Erythroblast (primary cell): ENCODE measurements at regions not wholly inside any gene's neighbourhood (a gene's known extent, or its start where the extent isn't known, plus 50 kb on each side); places are given as distances from the start of the nearest gene placed in this dataset.

ENCODE experiments used
- GATA1 ChIP-seq: IDR thresholded peaks from 2 replicates; pipeline ENCODE4 v1.6.1; 2011; ENCODE audit warnings: low read depth, mild to moderate bottlenecking, control low read depth, low read length, moderate library complexity
- POLR2A ChIP-seq: IDR thresholded peaks from 2 replicates; pipeline ENCODE4 v1.6.1; 2011; ENCODE audit warnings: mild to moderate bottlenecking, low read length

- TF ChIP-seq POLR2A = no peak
- no peak for TF ChIP-seq GATA1
Observed at GRCh38 chr18:56185126-56185525, 453.3 kb downstream of the TXNL1 start.
